ENCODE measurements at regions not wholly inside any gene's neighbourhood (a gene's known extent, or its start where the extent isn't known, plus 50 kb on each side); places are given as distances from the start of the nearest gene placed in this dataset.

DNA sequence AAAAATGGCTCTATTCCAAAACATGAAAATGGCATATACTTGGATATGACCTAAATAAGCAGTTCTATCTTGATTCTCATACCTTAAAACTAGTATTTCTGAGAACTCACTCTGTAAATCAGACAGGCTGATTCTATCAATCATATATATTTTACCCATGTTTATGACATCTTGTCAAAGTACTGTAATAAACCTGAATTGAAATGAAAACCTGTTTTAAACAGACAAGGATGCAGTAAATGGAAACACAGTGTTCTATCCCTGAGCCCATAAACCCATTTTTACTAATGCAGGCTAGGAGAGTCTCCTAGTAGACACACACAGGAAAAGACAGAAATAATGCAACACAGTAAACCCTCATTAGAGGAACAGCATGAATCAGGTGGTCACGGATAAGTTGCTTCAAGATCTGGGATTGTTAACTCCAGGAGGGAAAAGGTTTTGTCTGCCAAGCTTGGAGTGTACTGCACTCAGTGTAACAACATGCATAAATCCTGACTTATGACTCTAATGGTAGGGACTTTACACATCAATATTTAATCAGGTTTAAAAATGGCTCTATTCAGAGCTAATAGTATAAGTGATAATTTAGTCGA lies 93.6 kb upstream of the CPNE8 start:
- DNase-seq (ENCODE audit: extremely low spot score, insufficient read length, low read depth) (no peak), FAIRE-seq (no peak)

DNA sequence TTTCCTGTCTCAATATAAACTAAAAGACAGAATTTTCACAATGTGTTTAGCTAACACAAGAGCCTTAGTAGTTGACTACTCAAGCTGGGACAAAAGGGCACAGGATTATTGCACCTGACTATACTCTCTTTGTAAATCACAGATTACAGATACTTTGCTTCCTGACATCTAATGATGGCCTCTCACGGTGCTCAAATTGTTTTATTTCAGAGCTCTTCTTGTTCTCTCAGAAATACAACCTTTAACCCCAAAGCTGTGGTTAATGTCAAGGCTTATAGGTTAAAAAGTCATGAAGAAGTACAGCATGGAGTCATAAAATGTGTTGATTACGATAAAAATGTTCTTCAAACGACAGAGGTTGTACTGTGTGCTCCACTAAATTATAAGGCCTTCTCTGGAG lies 89.9 kb upstream of the CPNE8 start:
- no peak for FAIRE-seq

DNA sequence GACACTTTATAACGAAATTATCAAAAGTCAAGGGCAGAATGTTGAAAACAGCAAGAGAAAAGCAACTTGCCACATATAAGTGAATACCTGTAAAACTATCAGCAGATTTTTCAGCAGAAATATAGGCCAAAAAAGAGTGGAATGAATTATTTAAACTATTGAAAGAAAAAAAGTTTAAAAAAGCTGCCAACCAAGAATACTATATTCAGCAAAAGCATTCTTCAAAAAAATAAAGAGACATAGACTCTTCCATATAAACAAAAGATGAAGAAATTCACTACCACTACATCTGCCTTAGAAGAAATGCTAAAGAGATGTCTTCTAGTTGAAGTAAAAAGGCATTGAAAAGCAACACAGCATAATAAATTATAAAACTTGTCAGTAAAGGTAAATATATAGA lies 80.6 kb upstream of the CPNE8 start:
- no peak for DNase-seq (ENCODE audit: extremely low spot score, insufficient read length, low read depth)
- no peak for FAIRE-seq

More for the DNA sequence above, 89.9 kb upstream of the CPNE8 start:
- DNase-seq (ENCODE audit: extremely low spot score, insufficient read length, low read depth): no peak

GRCh38 chr12:38984388-38984787 lies 79.0 kb upstream of the CPNE8 start:
- FAIRE-seq (no peak), DNase-seq (ENCODE audit: extremely low spot score, insufficient read length, low read depth) (no peak)

DNA sequence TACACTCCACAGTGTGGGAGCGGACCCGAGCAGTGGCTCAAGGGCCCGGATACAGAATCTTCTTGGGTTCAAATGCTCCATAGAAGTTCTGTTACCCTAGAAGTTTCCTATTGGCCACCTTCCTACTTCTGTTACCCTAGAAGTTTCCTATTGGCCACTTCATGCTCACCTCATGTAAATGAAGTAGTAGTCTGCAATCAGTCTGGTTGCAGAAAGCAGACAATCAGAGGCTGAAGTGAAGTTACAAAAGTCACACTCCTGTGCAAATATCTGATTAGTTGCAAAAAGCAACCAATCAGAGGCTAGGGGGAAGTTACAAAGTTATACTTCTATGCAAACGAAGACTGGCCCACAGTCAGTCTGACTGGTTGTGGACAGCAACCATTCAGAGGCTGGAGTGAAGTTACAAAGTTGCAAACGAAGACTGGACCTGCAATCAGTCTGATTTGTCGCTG lies 77.8 kb upstream of the CPNE8 start:
- FAIRE-seq: no peak
- DNase-seq (ENCODE audit: extremely low spot score, insufficient read length, low read depth): no peak

DNA sequence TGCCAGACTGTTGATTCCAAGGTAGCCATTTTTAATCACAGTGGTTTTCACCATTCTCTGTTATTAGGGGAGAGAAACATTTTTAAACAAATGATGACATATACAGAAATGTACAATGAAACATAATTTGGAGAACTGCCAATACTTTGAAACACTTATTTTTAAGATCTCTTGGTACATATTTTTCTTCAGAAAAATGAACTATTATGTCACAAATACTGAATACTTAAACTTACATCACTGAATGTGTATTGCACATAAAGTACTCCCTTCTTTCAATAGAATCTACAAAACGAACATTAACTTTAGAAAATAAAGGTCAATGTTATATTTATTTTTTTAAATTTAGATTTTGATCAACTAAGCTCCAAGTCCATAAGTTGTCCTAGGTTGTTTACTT lies 71.7 kb upstream of the CPNE8 start:
- no peak for FAIRE-seq

DNA sequence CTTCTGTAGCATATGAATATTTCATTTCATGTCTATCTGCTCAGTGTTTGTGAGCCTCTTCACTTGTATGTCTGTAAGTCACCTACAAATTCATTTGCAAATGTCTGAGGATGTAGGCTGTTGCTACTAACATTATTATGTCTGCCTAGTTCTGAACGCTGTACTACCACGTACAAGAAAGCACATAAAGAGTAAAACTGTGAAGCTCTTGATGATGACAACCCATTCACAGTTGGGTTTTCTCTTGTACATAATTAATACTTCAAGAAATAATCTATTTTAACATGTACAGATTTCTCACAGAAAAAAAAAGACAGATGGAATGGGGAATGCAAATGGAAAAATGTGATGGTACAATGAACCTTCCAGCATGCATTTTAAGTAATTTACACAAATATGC lies 64.3 kb upstream of the CPNE8 start:
- FAIRE-seq: no peak
- DNase-seq (ENCODE audit: extremely low spot score, insufficient read length, low read depth): no peak

More for the DNA sequence above, 71.7 kb upstream of the CPNE8 start:
- no peak for DNase-seq (ENCODE audit: extremely low spot score, insufficient read length, low read depth)

DNA sequence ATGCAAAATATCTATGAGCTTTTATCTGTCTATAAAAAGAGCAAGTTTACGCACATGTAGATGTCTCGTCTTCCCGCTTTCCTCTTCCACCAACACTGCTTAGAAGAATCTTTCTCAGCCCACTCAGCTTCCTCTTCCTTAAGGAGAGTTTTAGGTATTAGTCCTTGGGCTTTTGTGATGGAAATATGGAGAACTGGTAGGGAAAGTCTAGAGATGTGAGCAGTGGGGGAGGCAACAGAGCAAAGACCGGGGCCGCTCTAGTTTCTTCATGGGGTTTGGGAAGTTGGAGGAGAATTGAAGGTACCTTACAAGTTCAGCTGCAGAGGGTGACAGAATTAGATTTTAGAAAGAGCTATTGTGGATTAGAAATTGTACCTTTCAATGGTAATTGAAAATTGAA lies 56.3 kb upstream of the CPNE8 start:
- no peak for DNase-seq (ENCODE audit: extremely low spot score, insufficient read length, low read depth)
- FAIRE-seq: no peak

DNA sequence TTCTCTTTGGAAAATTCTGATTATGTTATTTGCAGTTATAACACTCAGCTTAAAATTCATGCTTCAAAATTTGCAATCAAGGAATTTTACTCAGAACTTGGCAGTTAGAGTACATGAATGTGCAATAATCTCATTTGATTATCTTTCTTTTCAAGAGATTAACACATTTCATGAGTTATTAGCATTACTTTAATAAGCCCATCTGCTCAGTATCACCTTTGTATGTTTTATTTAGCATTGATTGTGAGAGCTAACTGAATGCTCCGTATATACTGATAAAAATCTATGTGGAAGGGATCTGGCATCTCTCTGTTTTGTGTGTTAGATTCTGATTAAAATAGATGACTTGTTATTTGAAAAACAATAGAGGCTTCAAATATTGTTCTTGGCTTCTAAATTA lies 55.6 kb upstream of the CPNE8 start:
- DNase-seq (ENCODE audit: extremely low spot score, insufficient read length, low read depth) (no peak), FAIRE-seq (no peak)

DNA sequence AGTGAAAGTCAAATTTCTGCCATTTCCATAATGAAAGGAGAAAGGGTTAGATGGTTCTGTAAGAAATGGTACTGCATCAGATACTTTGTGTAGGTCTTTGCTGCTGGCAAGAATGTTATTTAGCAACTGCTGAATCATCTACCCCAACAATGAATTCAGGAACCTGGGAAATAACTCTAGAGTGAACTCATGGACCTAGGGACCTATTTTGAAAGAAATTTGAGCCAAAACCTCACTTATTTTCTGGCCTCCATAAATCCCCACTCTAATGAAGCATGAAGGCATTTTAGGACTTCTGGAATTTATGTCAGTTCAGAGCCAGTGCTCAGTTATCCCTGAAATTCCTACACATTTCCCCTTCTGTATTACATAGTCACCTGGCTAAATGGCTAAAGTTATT lies 50.9 kb upstream of the CPNE8 start:
- FAIRE-seq (no peak), DNase-seq (ENCODE audit: extremely low spot score, insufficient read length, low read depth) (no peak)
